Vagina (tissue), 2 donors: ENCODE measurements at regions not wholly inside any gene's neighbourhood (a gene's known extent, or its start where the extent isn't known, plus 50 kb on each side); places are given as distances from the start of the nearest gene placed in this dataset.

Source experiments
- POLR2A ChIP-seq, 2 donors: fragments of 450-650 bp; IDR thresholded peaks; one replicate each; pipeline ENCODE4 v1.6.1; 2017; ENCODE audit warnings: antibody characterized with exemption in 2 of 2, mild to moderate bottlenecking in 2 of 2, moderate library complexity in 2 of 2
- POLR2AphosphoS5 ChIP-seq, 2 donors: sonication (generic); formaldehyde crosslinking; IDR thresholded peaks; one replicate each; pipeline ENCODE4 v1.9.0; 2017; ENCODE audit warnings: antibody characterized with exemption in 2 of 2, mild to moderate bottlenecking in 2 of 2, low read depth in 1 of 2; ENCODE audit not compliant: insufficient read depth in 1 of 2
- TF ChIP-seq, protein P1 (sequence below), 3 experiments: fragments of 450-650 bp in 2 of 3; fragments of 200-600 bp in 1 of 3; sonication (generic) in 1 of 3; IDR thresholded peaks; one replicate each; pipeline ENCODE4 v1.5.1; 2017 to 2019; ENCODE audit warnings: antibody characterized with exemption in 3 of 3, mild to moderate bottlenecking in 2 of 3, moderate library complexity in 2 of 3

DNA sequence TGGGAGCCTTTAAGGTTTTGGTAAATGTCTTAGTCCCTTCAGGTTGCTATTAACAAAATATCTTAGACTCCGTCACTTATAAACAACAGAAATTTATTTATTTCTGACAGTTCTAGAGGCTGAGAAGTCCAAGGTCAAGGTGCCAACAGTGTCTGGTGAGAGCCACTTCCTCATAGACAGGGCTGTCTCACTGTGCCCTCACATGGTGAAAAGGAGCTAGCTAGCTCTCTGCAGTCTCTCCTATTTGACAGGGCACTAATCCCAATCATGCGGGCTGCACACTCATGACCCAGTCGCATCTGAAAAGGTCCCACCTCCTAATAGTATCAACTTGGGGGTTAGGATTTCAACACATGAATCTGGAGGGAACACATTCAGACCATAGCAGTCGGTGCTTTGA lies 63.4 kb upstream of the KLF3 start:
- TF ChIP-seq, protein P1, sequence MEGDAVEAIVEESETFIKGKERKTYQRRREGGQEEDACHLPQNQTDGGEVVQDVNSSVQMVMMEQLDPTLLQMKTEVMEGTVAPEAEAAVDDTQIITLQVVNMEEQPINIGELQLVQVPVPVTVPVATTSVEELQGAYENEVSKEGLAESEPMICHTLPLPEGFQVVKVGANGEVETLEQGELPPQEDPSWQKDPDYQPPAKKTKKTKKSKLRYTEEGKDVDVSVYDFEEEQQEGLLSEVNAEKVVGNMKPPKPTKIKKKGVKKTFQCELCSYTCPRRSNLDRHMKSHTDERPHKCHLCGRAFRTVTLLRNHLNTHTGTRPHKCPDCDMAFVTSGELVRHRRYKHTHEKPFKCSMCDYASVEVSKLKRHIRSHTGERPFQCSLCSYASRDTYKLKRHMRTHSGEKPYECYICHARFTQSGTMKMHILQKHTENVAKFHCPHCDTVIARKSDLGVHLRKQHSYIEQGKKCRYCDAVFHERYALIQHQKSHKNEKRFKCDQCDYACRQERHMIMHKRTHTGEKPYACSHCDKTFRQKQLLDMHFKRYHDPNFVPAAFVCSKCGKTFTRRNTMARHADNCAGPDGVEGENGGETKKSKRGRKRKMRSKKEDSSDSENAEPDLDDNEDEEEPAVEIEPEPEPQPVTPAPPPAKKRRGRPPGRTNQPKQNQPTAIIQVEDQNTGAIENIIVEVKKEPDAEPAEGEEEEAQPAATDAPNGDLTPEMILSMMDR (IDR thresholded peaks at IDR 0.05), result no peak
- TF ChIP-seq POLR2A (IDR thresholded peaks at IDR 0.05) (no peak), POLR2AphosphoS5 (IDR thresholded peaks at IDR 0.05; ENCODE audit: insufficient read depth in 1 of 2, low read depth in 1 of 2) (no peak)
